Islet of Langerhans (tissue), 1 donor: ENCODE measurements at regions not wholly inside any gene's neighbourhood (a gene's known extent, or its start where the extent isn't known, plus 50 kb on each side); places are given as distances from the start of the nearest gene placed in this dataset.
"Not testable (repeated sequence)": the region's sequence is repeated elsewhere in the genome, so short reads cannot be mapped to it uniquely, and the experiment has no call there.

Experiments used
- FAIRE-seq: peaks from one replicate; lab custom pipeline; 2011; peaks lifted over from hg19 to GRCh38; lab: Jason Lieb, UNC

GRCh38 chr4:63233671-63234070 is 1175.6 kb downstream of the TECRL start:
- FAIRE-seq: no peak

GRCh38 chr4:63232058-63232457 is 1177.2 kb downstream of the TECRL start:
- FAIRE-seq: no peak

- no peak for FAIRE-seq
These were observed 1183.0 kb downstream of the TECRL start for GRCh38 chr4:63226229-63226628.

GRCh38 chr4:63222466-63222865 is 1186.8 kb downstream of the TECRL start:
- no peak for FAIRE-seq

- no peak for FAIRE-seq
These were observed 1187.8 kb downstream of the TECRL start for GRCh38 chr4:63221477-63221876.

GRCh38 chr4:63218856-63219255 is 1190.4 kb downstream of the TECRL start:
- no peak for FAIRE-seq

- no peak for FAIRE-seq
These were observed 1195.2 kb downstream of the TECRL start for GRCh38 chr4:63214076-63214475.

GRCh38 chr4:63211776-63212479 is 1197.3 kb downstream of the TECRL start:
- FAIRE-seq: no peak

GRCh38 chr4:63211375-63211774 is 1197.9 kb downstream of the TECRL start:
- FAIRE-seq: no peak

GRCh38 chr4:63193029-63193428 is 1216.2 kb downstream of the TECRL start:
- FAIRE-seq: not testable (repeated sequence)

GRCh38 chr4:63171341-63171740 is 1237.9 kb downstream of the TECRL start:
- FAIRE-seq: no peak

- FAIRE-seq: no peak
These were observed 1238.3 kb downstream of the TECRL start for GRCh38 chr4:63170923-63171322.

- no peak for FAIRE-seq
These were observed 1239.4 kb downstream of the TECRL start for GRCh38 chr4:63169836-63170235.

- FAIRE-seq: no peak
These were observed 1253.7 kb downstream of the TECRL start for GRCh38 chr4:63155561-63155960.

GRCh38 chr4:63123441-63123840 is 1285.8 kb downstream of the TECRL start:
- FAIRE-seq: no peak

GRCh38 chr4:63122955-63123354 is 1286.3 kb downstream of the TECRL start:
- FAIRE-seq: no peak

- no peak for FAIRE-seq
These were observed 1302.7 kb downstream of the TECRL start for GRCh38 chr4:63106600-63106999.

- FAIRE-seq: no peak
These were observed 1303.4 kb downstream of the TECRL start for GRCh38 chr4:63105839-63106238.

- FAIRE-seq: no peak
These were observed 1318.6 kb downstream of the TECRL start for GRCh38 chr4:63090641-63091040.

GRCh38 chr4:63085091-63085490 is 1324.2 kb downstream of the TECRL start:
- FAIRE-seq: no peak

GRCh38 chr4:63080934-63081333 is 1328.3 kb downstream of the TECRL start:
- no peak for FAIRE-seq

GRCh38 chr4:63063760-63064159 is 1345.5 kb downstream of the TECRL start:
- FAIRE-seq: no peak

- FAIRE-seq: not testable (repeated sequence)
These were observed 1346.4 kb downstream of the TECRL start for GRCh38 chr4:63062891-63063290.

GRCh38 chr4:63049726-63050125 is 1359.5 kb downstream of the TECRL start:
- FAIRE-seq: no peak

GRCh38 chr4:63049278-63049677 is 1360.0 kb downstream of the TECRL start:
- no peak for FAIRE-seq
